Progenitor cell of endocrine pancreas (in vitro differentiated cells): ENCODE measurements at regions not wholly inside any gene's neighbourhood (a gene's known extent, or its start where the extent isn't known, plus 50 kb on each side); places are given as distances from the start of the nearest gene placed in this dataset.

Source experiments
- DNase-seq: peaks from one replicate; pipeline ENCODE4 v3.0.0; 2021; ENCODE audit warnings: low spot score; ENCODE audit not compliant: unreplicated experiment
- H3K27ac Mint-ChIP-seq: 2 replicates; pipeline ENCODE4 v1.8.0; 2021; ENCODE audit warnings: mild to moderate bottlenecking, moderate library complexity, mixed read lengths
- H3K27me3 Mint-ChIP-seq: 2 replicates; pipeline ENCODE4 v1.8.0; 2021; ENCODE audit warnings: mixed read lengths
- H3K36me3 Mint-ChIP-seq: 2 replicates; pipeline ENCODE4 v1.8.0; 2022; ENCODE audit warnings: mixed read lengths; ENCODE audit not compliant: insufficient read depth
- H3K4me1 Mint-ChIP-seq: 2 replicates; pipeline ENCODE4 v1.8.0; 2021; ENCODE audit warnings: low read depth, mixed read lengths
- H3K4me3 Mint-ChIP-seq: 2 replicates; pipeline ENCODE4 v1.8.0; 2021; ENCODE audit warnings: low read depth, mild to moderate bottlenecking, moderate library complexity, mixed read lengths
- H3K9me3 Mint-ChIP-seq: 2 replicates; pipeline ENCODE4 v1.8.0; 2021; ENCODE audit warnings: low read depth, mixed read lengths
- TF ChIP-seq, protein P1 (sequence below): fragments of 200-600 bp; sonication (generic); IDR thresholded peaks from one replicate; pipeline ENCODE4 v1.5.0; 2021; ENCODE audit warnings: antibody characterized with exemption, mild to moderate bottlenecking; ENCODE audit not compliant: unreplicated experiment

DNA sequence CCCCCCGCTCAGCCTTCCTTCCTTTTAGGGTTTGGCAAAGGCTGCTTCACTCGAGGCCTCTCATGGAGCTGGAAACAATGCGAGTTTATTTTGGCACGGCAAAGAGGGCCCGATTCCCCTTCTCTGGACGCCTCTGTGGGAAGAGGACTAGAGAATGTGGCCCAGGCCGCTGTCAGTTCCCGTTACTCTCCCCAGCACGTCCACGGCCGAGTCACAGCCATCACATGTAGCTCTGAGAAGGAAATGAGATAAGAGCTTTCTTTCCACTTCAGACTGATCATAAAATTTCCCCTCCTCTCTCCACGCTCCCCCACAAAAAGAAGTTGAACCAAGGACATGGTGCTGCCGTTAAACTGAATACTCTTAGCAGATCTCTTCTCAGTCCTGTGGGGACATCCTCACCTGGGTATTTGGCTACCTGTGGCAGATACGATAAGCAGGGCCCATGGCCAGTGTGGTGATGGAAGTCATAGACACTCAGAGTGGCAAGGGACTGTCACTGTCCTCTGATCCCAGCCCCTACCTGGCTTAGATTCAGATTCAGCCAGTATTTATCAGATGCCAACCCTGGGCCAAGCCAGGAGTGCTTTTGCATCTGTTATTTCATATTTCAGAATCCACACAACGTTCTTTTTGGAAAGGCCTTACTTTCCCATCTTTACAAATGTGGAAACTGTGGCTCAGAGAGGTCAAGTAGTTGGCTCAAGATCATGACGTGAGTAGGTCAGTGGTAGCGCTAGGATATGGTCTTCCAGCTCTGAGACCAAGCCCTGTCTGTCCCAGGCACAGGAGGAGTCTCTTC lies 101.2 kb downstream of the MCFD2 start:
- Mint-ChIP-seq H3K4me3 (no peak overlapping the region), H3K27me3 (no peaks in the 10 kb centered on the region), H3K36me3 (no peaks in the 10 kb centered on the region), H3K27ac (no peak overlapping the region), H3K9me3 (peaks cover 2% of the 10 kb centered on the region), H3K4me1 (peaks cover 2% of the 10 kb centered on the region)
- DNase-seq, result no peak
- TF ChIP-seq, protein P1, sequence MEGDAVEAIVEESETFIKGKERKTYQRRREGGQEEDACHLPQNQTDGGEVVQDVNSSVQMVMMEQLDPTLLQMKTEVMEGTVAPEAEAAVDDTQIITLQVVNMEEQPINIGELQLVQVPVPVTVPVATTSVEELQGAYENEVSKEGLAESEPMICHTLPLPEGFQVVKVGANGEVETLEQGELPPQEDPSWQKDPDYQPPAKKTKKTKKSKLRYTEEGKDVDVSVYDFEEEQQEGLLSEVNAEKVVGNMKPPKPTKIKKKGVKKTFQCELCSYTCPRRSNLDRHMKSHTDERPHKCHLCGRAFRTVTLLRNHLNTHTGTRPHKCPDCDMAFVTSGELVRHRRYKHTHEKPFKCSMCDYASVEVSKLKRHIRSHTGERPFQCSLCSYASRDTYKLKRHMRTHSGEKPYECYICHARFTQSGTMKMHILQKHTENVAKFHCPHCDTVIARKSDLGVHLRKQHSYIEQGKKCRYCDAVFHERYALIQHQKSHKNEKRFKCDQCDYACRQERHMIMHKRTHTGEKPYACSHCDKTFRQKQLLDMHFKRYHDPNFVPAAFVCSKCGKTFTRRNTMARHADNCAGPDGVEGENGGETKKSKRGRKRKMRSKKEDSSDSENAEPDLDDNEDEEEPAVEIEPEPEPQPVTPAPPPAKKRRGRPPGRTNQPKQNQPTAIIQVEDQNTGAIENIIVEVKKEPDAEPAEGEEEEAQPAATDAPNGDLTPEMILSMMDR, result no peak

DNA sequence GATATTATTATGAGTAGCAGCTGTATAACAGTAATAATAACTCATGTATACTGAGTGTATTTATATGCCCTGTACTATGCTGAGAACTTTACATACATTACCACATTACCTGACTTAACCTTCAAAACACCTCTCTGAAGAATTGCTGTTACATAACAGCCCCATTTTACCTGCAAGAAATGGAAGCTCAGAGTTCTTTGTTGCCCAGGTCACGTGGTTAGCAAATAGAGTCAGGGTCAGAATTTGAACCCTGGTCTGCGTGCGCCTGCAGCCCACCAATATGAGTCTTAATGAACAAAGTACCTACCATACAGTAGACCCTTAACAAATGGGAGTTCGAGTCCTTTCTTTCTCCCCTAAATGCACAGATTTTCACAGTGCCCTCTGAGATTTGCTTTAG lies 101.9 kb downstream of the MCFD2 start:
- TF ChIP-seq, protein P1, result no peak
- H3K27me3 Mint-ChIP-seq, result no peaks in the 10 kb centered on the region
- H3K4me1 Mint-ChIP-seq, result peaks cover 2% of the 10 kb centered on the region
- no peak for DNase-seq
- no peak overlapping the region for H3K4me3 Mint-ChIP-seq
- no peak overlapping the region for H3K27ac Mint-ChIP-seq
- peaks cover 5% of the 10 kb centered on the region for H3K9me3 Mint-ChIP-seq
- no peaks in the 10 kb centered on the region for H3K36me3 Mint-ChIP-seq

DNA sequence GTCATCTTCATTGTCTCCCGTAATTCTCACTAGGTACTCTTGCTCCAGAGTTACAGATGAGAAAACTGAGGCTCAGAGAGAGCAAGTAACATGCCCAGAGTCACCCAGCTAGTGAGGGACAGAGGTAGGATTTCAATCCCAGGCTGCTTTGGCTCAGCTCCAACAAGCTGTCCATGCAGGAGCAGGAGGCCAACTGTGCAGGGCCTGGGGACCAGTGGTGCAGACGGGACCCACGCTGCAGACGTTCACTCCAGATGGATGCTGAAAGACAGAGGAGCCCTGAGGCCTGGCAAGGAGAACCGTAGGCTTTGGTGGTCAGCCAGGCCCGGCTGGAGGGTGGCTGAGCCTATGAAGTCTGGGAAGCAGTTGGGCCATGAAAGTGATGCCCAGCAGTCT lies 102.6 kb downstream of the MCFD2 start:
- no peak for DNase-seq
- H3K4me1 Mint-ChIP-seq, result peaks cover 2% of the 10 kb centered on the region
- H3K27me3 Mint-ChIP-seq, result no peaks in the 10 kb centered on the region
- TF ChIP-seq, protein P1, result no peak
- H3K36me3 Mint-ChIP-seq, result no peaks in the 10 kb centered on the region
- peaks cover 5% of the 10 kb centered on the region for H3K9me3 Mint-ChIP-seq
- H3K27ac Mint-ChIP-seq, result no peak overlapping the region
- H3K4me3 Mint-ChIP-seq, result no peak overlapping the region
